Endometrium (tissue), 2 donors: ENCODE measurements at regions not wholly inside any gene's neighbourhood (a gene's known extent, or its start where the extent isn't known, plus 50 kb on each side); places are given as distances from the start of the nearest gene placed in this dataset.

Source experiments
- FAIRE-seq: peaks from 2 replicates; lab custom pipeline; 2012; peaks lifted over from hg19 to GRCh38; lab: Jason Lieb, UNC
- donor health status: control.
- donor health status: control.

DNA sequence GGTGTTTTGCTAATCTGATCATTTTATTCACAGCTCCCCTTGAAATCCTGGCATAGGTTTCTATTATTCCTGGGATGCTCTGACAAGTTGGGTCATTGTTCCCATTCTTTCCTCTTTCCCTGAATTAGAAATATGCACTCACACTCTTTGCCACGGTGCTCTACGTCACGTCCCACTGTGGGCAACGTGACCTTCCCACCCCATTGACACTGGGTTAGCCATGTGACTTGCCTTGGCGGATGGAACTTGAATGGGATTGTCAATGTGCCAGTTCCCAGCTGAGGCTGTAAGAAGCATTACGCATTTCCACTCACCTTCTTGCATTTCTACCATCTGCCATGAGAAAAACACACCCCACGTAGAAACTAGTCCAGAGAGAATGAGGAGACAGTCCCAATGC, 492.4 kb downstream of the SHISA9 start:
- no peak for FAIRE-seq

- no peak for FAIRE-seq
These were observed 493.1 kb downstream of the SHISA9 start for GRCh38 chr16:13394488-13394887.

DNA sequence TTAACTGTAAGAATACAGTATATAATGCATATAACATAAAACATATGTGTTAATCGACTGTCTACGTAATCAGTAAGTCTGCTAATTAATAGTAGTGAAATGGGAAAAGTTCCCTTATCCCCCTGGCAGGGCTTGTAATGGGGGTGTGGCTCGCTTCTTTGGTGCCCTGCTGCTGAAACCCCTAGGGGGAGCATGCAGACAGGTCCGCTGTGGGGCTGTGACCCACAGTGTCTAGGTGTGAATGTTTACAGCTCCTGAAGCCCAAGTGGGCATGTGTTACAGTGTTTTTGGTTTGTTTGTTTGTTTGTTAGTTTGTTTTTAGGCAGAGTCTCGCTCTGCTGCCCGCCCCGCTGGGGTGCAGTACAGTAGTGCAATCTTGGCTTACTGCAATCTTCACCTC, 495.7 kb downstream of the SHISA9 start:
- FAIRE-seq: no peak

- FAIRE-seq: no peak
These were observed 500.2 kb downstream of the SHISA9 start for GRCh38 chr16:13401641-13402040.

DNA sequence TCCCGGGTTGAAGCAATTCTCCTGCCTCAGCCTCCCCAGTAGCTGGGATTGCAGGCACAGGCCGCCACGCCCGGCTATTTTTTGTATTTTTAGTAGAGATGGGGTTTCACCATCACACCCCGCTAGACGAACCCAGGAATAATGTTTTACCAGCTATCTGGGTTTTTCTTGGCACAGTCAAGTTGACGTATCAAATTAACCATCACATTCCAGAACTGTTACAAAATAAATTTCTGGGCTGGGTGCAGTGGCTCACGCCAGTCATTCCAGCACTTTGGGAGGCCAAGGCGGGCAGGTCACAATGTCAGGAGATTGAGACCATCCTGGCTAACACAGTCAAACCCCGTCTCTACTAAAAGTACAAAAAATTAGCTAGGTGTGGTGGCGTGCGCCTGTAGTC, 501.2 kb downstream of the SHISA9 start:
- FAIRE-seq: no peak

DNA sequence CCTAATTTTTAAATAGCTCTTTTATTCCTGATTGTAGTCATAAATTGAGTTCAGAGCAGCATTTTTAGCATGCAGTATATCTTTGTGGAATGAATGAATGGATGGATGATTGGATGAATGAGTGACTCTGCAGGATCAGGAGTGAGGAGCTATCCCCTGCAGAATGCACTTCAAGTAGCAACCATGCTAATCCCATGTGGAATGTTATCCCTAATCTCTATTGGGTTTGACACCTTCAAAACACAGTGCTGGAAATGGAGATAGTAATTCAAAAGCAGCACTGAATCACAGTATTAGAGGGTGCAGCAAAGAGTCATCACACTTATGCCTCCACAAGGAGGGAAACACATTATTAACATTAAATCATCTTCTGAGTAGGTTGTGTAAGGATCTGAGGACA, 501.9 kb downstream of the SHISA9 start:
- FAIRE-seq: no peak

DNA sequence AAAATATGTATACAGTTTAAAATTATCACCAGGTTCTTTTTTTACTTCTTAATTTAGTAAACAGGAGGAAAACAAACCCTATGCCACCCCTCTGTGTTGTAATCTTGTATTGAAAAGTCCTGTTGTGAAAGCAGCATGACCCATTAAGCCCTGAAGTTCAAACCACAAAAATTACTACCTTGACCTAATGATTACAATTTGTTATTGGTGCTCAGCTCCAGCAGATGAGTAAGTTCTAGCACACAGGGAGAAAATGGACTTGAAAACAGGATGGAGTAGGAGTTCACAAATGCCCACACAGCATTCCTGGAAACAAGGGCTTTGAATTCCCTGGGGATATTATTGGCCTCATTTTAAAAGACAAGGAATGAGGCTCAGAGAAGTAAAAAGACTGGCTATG, 505.8 kb upstream of the ERCC4 start:
- FAIRE-seq: no peak

GRCh38 chr16:13419589-13419988, 500.4 kb upstream of the ERCC4 start:
- no peak for FAIRE-seq

- FAIRE-seq: no peak
These were observed 498.2 kb upstream of the ERCC4 start for GRCh38 chr16:13421726-13422125.

DNA sequence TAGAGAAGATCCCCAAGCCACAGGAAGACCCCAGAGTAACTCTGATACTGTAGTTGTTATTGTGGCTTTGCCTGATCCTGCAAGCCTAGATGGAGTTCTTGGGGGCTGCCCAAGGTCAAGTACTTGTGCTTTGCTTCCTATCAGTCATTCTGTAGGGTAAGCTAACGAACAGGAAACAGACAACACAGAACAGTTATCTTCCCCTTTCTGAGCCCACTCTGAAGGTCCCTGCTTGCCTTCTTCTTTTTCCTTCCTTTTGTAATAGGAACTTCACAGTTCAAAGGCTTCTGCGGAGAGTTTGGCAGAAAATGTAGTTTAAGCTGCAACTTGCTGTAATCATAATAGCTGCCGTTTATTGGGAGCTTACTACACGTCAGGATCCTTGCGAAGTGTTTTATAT, 494.1 kb upstream of the ERCC4 start:
- no peak for FAIRE-seq

DNA sequence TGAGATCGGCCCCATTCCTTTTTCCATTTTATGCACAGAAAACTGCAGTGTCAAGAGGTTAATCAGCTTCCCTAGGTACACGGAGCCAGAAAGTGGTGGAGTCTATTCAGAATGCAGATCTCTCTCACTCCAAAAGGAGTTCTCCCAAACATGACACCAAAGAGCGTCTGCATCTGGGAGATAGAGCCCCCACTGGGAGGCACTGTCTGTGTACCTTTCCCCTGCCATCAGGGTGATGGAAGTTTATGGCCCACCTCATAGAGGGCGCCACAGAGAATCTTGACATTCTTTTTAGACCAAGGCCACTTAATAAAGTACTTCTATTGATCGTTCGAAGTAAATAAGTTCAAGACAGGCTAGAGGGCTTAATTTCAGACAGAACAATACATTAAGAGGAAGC, 493.7 kb upstream of the ERCC4 start:
- FAIRE-seq: no peak

DNA sequence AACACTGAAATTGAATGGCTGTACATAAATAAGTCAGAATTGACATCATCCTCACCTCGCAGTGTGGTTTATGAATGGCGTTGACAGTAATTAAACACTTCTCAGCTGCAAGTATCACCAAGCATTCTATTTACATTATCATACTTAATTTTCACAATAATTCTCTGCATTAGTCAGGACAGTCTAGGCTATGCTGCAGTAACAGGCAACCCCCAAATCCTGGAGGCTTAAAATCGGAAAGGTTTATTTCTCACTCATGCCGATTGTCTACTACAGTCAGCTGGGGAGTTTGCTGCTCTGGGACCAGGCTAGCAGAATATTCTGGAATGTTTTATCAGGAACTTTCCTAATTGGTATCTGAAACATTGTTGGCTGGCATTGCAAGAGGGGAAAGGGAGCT, 493.2 kb upstream of the ERCC4 start:
- no peak for FAIRE-seq

GRCh38 chr16:13427943-13428342, 492.0 kb upstream of the ERCC4 start:
- no peak for FAIRE-seq

- FAIRE-seq: no peak
These were observed 490.5 kb upstream of the ERCC4 start for GRCh38 chr16:13429416-13429815.

- no peak for FAIRE-seq
These were observed 484.5 kb upstream of the ERCC4 start for GRCh38 chr16:13435415-13435814.

DNA sequence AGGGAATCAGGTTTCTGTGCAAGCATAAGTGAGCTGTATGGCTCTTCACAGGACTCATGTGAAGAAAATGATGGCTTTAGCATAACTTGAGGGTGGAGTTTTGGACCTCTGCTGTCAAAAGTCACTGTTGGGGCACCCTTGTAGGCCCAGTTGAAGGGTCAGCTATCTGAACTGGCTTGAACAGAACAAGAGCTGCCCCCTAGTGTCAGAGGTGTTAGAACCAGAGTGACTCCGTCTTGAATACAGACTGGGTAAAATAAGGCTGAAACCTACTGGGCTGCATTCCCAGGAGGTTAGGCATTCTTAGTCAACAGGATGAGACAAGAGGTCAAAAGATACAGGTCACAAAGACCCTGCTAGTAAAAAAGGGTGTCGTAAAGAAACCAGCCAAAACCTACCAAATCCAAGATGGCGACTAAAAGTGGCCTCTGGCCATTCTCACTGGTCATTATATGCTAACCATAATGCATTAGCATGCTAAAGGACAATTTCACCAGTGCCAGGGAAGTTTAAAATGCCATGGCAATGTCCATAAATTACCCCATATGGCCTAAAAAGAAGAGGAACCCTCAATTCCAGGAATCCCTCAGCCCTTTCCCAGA, 484.0 kb upstream of the ERCC4 start:
- FAIRE-seq: no peak

DNA sequence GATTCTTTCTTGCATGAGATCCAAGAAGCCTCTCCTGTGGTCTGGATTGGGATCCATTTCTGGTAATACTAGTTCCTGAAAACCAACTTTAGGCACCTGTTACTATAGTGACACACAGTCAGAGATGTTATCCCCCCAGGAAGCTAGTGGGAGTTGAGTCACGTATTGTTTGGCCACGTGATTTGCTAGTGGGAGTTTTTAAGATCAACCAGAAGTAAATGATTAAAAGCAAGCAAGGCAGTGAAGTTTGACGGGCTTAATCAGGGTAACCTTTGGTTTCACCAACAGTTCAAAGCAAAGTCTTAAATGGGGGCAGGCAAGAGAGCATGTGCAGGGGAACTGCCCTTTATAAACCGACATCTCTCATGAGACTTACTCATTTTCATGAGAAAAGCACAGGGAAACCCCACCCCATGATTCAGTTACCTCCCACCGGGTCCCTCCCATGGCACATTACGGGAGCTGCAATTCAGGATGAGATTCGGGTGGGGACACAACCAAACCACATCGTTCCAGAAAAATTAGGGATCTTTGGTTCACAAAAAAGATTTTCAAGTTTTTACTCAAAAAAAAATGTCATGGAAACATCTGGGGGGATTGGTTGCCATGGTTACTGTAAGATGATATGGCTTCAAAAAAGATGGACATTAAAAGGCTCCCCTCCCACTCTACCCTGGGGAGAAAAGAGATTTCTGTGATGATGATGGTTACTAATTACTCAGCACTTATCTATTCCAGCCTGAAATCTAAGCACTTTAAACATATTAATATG, 483.1 kb upstream of the ERCC4 start:
- FAIRE-seq: no peak

- FAIRE-seq: no peak
These were observed 482.6 kb upstream of the ERCC4 start for GRCh38 chr16:13437413-13437795.

DNA sequence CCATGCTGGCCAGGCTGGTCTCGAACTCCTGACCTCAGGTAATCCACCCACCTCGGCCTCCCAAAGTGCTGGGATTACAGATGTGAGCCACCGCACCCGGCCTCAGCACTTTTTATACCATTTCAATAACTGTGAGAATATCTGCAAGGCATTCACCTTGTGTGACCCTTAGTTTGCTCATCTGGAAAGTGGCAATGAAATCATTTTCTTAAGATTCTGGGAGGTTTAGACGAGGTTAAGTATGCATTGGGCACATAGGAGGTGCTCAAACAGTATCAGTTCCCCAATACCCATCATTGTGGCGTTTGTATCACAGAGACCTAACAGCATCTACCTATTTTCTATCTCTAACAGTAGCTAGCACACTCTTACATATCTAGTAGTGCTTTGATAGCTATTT, 481.9 kb upstream of the ERCC4 start:
- no peak for FAIRE-seq

DNA sequence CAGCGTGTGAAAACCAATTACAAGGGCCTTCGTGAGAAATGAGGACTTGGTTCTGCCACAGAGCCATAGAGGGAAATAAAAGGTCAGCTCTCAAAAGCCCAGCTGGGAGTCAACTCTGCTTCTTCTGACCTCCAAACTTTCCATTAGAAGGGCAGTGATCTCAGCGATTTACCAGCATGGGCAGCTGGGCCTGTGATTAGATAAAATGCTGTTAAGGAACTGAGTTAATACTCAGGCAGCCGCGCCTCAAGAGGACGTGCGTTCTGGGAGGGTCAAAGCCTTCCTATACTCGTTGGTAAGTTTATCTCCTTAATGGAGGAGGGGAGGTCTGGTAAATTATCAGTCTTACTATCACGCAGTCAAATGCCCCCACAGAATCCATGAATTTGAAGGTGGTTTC, 480.2 kb upstream of the ERCC4 start:
- no peak for FAIRE-seq

DNA sequence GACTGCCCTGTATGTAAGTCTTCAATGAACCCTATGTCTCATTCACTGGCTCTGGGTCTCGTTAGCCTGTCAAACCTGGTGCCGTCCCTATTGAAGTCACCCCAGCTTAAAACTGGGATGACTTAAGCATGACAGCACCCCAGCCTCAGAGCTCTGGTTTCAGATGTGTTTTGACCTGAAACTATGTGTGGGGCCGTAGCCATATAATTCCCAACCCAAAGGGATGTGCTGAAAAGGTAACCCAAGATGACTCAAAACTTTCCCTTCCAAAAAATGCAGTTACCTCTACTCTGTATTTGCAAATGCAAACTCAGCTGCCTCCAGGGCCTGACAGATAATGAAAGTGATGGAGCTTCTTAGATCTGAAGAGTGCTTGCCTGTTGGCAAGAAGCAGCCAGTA, 478.3 kb upstream of the ERCC4 start:
- no peak for FAIRE-seq

DNA sequence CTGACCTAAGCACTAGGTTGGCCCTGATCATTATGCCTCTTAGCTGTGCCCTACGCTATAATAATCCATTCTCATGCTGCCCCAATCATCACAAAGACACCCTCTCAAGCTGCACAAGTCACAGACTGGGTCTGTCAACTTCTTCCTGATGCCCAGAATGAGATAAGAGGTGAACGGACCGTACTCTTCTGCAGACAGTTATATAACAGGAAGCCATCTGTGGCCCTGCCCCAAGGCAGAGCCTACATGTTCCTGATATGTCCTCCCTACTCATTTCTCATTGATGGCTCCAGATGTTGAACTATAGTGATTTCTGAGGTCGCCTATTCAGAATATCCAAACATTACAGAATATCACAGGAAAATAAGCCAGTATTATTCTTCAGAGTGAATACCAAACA, 471.6 kb upstream of the ERCC4 start:
- FAIRE-seq: no peak

DNA sequence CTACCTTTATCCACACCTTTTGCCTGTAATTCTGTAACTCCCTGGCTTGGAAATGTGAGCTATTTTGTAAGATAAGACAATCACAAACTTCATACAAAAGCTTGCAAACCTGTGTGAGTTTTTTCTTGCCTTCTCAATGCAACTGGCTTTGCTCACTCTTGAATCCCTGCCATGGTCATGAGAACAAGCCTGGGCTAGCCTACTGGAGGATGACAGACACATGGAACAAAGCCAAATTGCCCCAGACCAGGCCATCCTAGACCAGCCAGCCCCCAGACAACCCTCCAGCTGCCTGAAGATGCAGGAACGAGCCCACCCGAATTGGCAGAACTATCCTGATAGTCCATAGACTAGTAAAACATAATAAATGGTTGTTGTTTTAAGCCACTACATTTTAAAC, 466.6 kb upstream of the ERCC4 start:
- FAIRE-seq: no peak

DNA sequence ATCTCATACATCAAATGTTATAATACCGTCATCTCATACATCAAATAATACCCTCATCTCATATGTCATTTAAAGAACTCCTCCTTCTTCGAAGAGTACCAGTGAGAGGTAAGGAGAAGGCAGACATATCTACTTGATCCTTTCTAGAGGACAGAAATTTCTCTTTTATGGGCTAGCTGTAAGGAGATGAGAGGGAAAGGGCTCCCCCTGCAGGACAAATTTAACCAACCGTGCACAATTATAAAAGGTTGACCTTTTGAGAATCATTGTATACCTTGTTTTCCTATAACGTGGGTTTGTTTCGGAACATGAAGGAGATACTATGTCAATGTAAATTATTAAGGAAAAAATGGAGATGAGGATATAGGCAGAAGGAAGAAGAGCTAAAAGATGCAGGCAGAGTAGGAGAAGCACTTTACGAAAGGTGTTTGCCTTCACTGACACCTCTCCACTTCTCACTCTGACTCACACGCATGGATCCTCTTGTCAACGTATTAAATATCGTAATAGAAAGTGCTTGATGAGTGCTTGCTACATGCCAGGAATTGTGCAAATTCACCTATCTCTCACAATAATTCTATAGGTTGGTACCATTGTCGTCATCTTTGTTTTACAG, 465.9 kb upstream of the ERCC4 start:
- peak; percentile 18 for FAIRE-seq
